Neuronal stem cell (in vitro differentiated cells): ENCODE measurements at regions not wholly inside any gene's neighbourhood (a gene's known extent, or its start where the extent isn't known, plus 50 kb on each side); places are given as distances from the start of the nearest gene placed in this dataset.

Experiments used
- DNase-seq: peaks from one replicate; pipeline ENCODE4 v3.0.0-alpha.2; 2013; ENCODE audit warnings: low spot score
- H2AFZ ChIP-seq: one replicate; pipeline ENCODE4 v1.6.1; 2013; ENCODE audit warnings: mild to moderate bottlenecking, low read length, inconsistent platforms
- H2AK5ac ChIP-seq: 2 replicates; pipeline ENCODE4 v1.6.1; 2013; ENCODE audit warnings: low read depth, mild to moderate bottlenecking, inconsistent platforms, low read length, moderate library complexity, mixed read lengths
- H2BK120ac ChIP-seq: 2 replicates; pipeline ENCODE4 v1.6.1; 2013; ENCODE audit warnings: low read depth, mild to moderate bottlenecking, inconsistent platforms, low read length, moderate library complexity, mixed read lengths
- H2BK12ac ChIP-seq: one replicate; pipeline ENCODE4 v1.6.1; 2013; ENCODE audit warnings: low read length, inconsistent platforms
- H2BK15ac ChIP-seq: 2 replicates; pipeline ENCODE4 v1.6.1; 2013; ENCODE audit warnings: mild to moderate bottlenecking, low read length, inconsistent platforms, mixed read lengths
- H2BK5ac ChIP-seq: one replicate; pipeline ENCODE4 v1.6.1; 2013; ENCODE audit warnings: inconsistent platforms, mild to moderate bottlenecking, low read length, moderate library complexity
- H3K14ac ChIP-seq: one replicate; pipeline ENCODE4 v1.6.1; 2013; ENCODE audit warnings: low read length, inconsistent platforms
- H3K18ac ChIP-seq: 2 replicates; pipeline ENCODE4 v1.6.1; 2013; ENCODE audit warnings: low read length, inconsistent platforms
- H3K23ac ChIP-seq: 2 replicates; pipeline ENCODE4 v1.6.1; 2013; ENCODE audit warnings: low read depth, mild to moderate bottlenecking, mixed read lengths, low read length, inconsistent platforms; ENCODE audit not compliant: poor library complexity
- H3K27ac ChIP-seq: replicated peaks from 3 replicates; pipeline ENCODE4 v1.5.1; 2013; ENCODE audit warnings: low read length, inconsistent platforms
- H3K27me3 ChIP-seq, 3 experiments: 2 replicates each; pipeline ENCODE4 v1.6.1; 2013; ENCODE audit warnings: low read length in 3 of 3, mild to moderate bottlenecking in 2 of 3, inconsistent platforms in 1 of 3, low read depth in 1 of 3, mixed read lengths in 1 of 3, moderate library complexity in 1 of 3; ENCODE audit not compliant: control insufficient read depth in 3 of 3, insufficient read depth in 3 of 3
- H3K36me3 ChIP-seq, 2 donors: replicated peaks in 1 of 2; 2 replicates each; pipeline ENCODE4 v1.6.1; 2013; ENCODE audit warnings: low read length in 2 of 2; ENCODE audit not compliant: control insufficient read depth in 2 of 2, insufficient read depth in 2 of 2
- H3K4ac ChIP-seq: 2 replicates; pipeline ENCODE4 v1.6.1; 2013; ENCODE audit warnings: inconsistent platforms, mild to moderate bottlenecking, low read length, moderate library complexity
- H3K4me1 ChIP-seq, 2 donors: 1 replicate in 1 of 2; 2 replicates in 1 of 2; pipeline ENCODE4 v1.6.1; 2013; ENCODE audit warnings: low read length in 2 of 2, low read depth in 1 of 2; ENCODE audit not compliant: control insufficient read depth in 2 of 2, insufficient read depth in 1 of 2
- H3K4me2 ChIP-seq: one replicate; pipeline ENCODE4 v1.6.1; 2013; ENCODE audit warnings: mild to moderate bottlenecking, low read length, inconsistent platforms; ENCODE audit not compliant: insufficient read depth, poor library complexity, severe bottlenecking
- H3K4me3 ChIP-seq, 2 donors: 2 replicates each; pipeline ENCODE4 v1.5.1; 2013; ENCODE audit warnings: low read length in 2 of 2, mild to moderate bottlenecking in 2 of 2, inconsistent platforms in 1 of 2, moderate library complexity in 1 of 2
- H3K79me1 ChIP-seq: one replicate; pipeline ENCODE4 v1.6.1; 2013; ENCODE audit warnings: low read depth, mild to moderate bottlenecking, inconsistent platforms, low read length, moderate library complexity
- H3K9ac ChIP-seq: one replicate; pipeline ENCODE4 v1.6.1; 2013; ENCODE audit warnings: mild to moderate bottlenecking, low read depth, low read length, inconsistent platforms; ENCODE audit not compliant: poor library complexity
- H3K9me3 ChIP-seq, 2 donors: replicated peaks in 1 of 2; 2 replicates each; pipeline versions ENCODE3 to v1.6.1; 2013; ENCODE audit warnings: low read length in 2 of 2, mild to moderate bottlenecking in 2 of 2, inconsistent platforms in 1 of 2, low read depth in 1 of 2, mixed read lengths in 1 of 2, moderate library complexity in 1 of 2; ENCODE audit not compliant: control insufficient read depth in 2 of 2, insufficient read depth in 1 of 2
- H4K8ac ChIP-seq: one replicate; pipeline ENCODE4 v1.6.1; 2013; ENCODE audit warnings: low read depth, mild to moderate bottlenecking, inconsistent platforms, low read length, moderate library complexity
- H4K91ac ChIP-seq: one replicate; pipeline ENCODE4 v1.6.1; 2013; ENCODE audit warnings: low read length, low read depth, mild to moderate bottlenecking, inconsistent platforms; ENCODE audit not compliant: poor library complexity
- WGBS, 2 donors: extraction: QIAGEN DNeasy Blood & Tissue Kit; methylation state at CpG; one replicate each; pipeline ENCODE4 v1.1.7; 2013; ENCODE audit warnings: missing lambda C conversion rate in 2 of 2, mixed read lengths in 1 of 2; ENCODE audit not compliant: insufficient read length in 2 of 2, insufficient replicate concordance in 1 of 2; ENCODE audit errors: extremely low coverage in 2 of 2; 5-methylcytosine and 5-hydroxymethylcytosine counted together

GRCh38 chr9:95383845-95384244 is 66.3 kb upstream of the FANCC start:
- Histone ChIP-seq H3K9ac (peak overlapping the region; percentile 2), H3K4me1 (peaks cover 0 to 1% of the 10 kb centered on the region in 2 donors), H3K27me3 (no peaks in the 10 kb centered on the region), H3K14ac (no peak overlapping the region), H3K18ac (peak overlapping the region; percentile 27), H4K8ac (no peak overlapping the region), H2BK15ac (no peak overlapping the region), H3K23ac (no peak overlapping the region), H3K36me3 (no peaks in the 10 kb centered on the region), H2BK12ac (no peak overlapping the region), H2AFZ (no peak overlapping the region), H3K4me2 (no peak overlapping the region), H3K27ac (no peak overlapping the region), H2BK120ac (no peak overlapping the region), H3K9me3 (no peaks in the 10 kb centered on the region), H3K4me3 (no peak overlapping the region), H3K4ac (no peak overlapping the region), H2BK5ac (no peak overlapping the region), H3K79me1 (no peaks in the 10 kb centered on the region), H2AK5ac (no peak overlapping the region), H4K91ac (no peak overlapping the region)
- DNase-seq = no peak
- no CpG with 5 or more reads among the region's 1 CpG for WGBS, 2 donors

- Histone ChIP-seq H4K8ac (no peak overlapping the region), H3K27me3 (no peaks in the 10 kb centered on the region), H3K27ac (no peak overlapping the region), H2AFZ (no peak overlapping the region), H3K14ac (no peak overlapping the region), H3K23ac (no peak overlapping the region), H3K79me1 (no peaks in the 10 kb centered on the region), H3K4me1 (peaks cover 0 to 1% of the 10 kb centered on the region in 2 donors), H3K18ac (no peak overlapping the region), H2BK12ac (no peak overlapping the region), H2BK15ac (no peak overlapping the region), H3K9ac (no peak overlapping the region), H3K9me3 (peaks cover 0 to 2% of the 10 kb centered on the region in 2 donors), H2BK5ac (no peak overlapping the region), H3K4me2 (no peak overlapping the region), H2BK120ac (no peak overlapping the region), H3K4me3 (no peak overlapping the region), H2AK5ac (no peak overlapping the region), H3K36me3 (no peaks in the 10 kb centered on the region), H3K4ac (no peak overlapping the region), H4K91ac (no peak overlapping the region)
- no CpG with 5 or more reads among the region's 7 CpGs for WGBS, 2 donors
- no peak for DNase-seq
Measured at GRCh38 chr9:95383185-95383676, 65.7 kb upstream of the FANCC start.

GRCh38 chr9:95382433-95382832 is 64.9 kb upstream of the FANCC start:
- WGBS, 2 donors = no CpG with 5 or more reads among the region's 10 CpGs
- Histone ChIP-seq H3K4me1 (peaks cover 0 to 1% of the 10 kb centered on the region in 2 donors), H3K18ac (no peak overlapping the region), H2BK15ac (no peak overlapping the region), H3K4me3 (no peak overlapping the region), H3K27ac (no peak overlapping the region), H3K9ac (no peak overlapping the region), H4K91ac (no peak overlapping the region), H4K8ac (no peak overlapping the region), H3K36me3 (no peaks in the 10 kb centered on the region), H2AK5ac (no peak overlapping the region), H3K9me3 (peaks cover 0 to 3% of the 10 kb centered on the region in 2 donors), H2BK120ac (no peak overlapping the region), H3K23ac (no peak overlapping the region), H2BK5ac (no peak overlapping the region), H3K27me3 (no peaks in the 10 kb centered on the region), H2AFZ (no peak overlapping the region), H3K4ac (no peak overlapping the region), H3K79me1 (no peaks in the 10 kb centered on the region), H3K14ac (no peak overlapping the region), H2BK12ac (no peak overlapping the region), H3K4me2 (no peak overlapping the region)
- DNase-seq = no peak

- H4K8ac ChIP-seq = no peak overlapping the region
- no peak overlapping the region for H3K4ac ChIP-seq
- H2BK120ac ChIP-seq = no peak overlapping the region
- no peak overlapping the region for H2BK12ac ChIP-seq
- no peak overlapping the region for H3K4me2 ChIP-seq
- WGBS, 2 donors = no CpG with 5 or more reads among the region's 7 CpGs
- no peaks in the 10 kb centered on the region for H3K27me3 ChIP-seq
- no peak overlapping the region for H2AFZ ChIP-seq
- peaks cover 0 to 3% of the 10 kb centered on the region in 2 donors for H3K9me3 ChIP-seq
- H4K91ac ChIP-seq = no peak overlapping the region
- H3K27ac ChIP-seq = no peak overlapping the region
- no peaks in the 10 kb centered on the region for H3K36me3 ChIP-seq
- no peak for DNase-seq
- H2BK15ac ChIP-seq = no peak overlapping the region
- peaks cover 0 to 1% of the 10 kb centered on the region in 2 donors for H3K4me1 ChIP-seq
- H3K23ac ChIP-seq = no peak overlapping the region
- H2BK5ac ChIP-seq = no peak overlapping the region
- H3K4me3 ChIP-seq = no peak overlapping the region
- no peak overlapping the region for H3K18ac ChIP-seq
- H3K14ac ChIP-seq = no peak overlapping the region
- no peak overlapping the region for H2AK5ac ChIP-seq
- no peaks in the 10 kb centered on the region for H3K79me1 ChIP-seq
- H3K9ac ChIP-seq = no peak overlapping the region
Measured at GRCh38 chr9:95381221-95381620, 63.7 kb upstream of the FANCC start.
